Body of pancreas (tissue), 4 donors: ENCODE measurements at regions not wholly inside any gene's neighbourhood (a gene's known extent, or its start where the extent isn't known, plus 50 kb on each side); places are given as distances from the start of the nearest gene placed in this dataset.

Experiments used
- ATAC-seq: fragments of 150-250 bp; one replicate; pipeline ENCODE4 v1.9.1; 2016
- DNase-seq, 4 donors: peaks; one replicate each; pipeline ENCODE4 v3.0.0-alpha.2; 2019
- H3K27ac ChIP-seq, 4 donors: fragments of 200-600 bp; sonication (generic); 1 replicate in 3 of 4; 2 replicates in 1 of 4; pipeline versions ENCODE4 v1.5.1 to v1.6.1; 2016 to 2019; ENCODE audit warnings: mild to moderate bottlenecking in 1 of 4, mixed read lengths in 1 of 4, moderate library complexity in 1 of 4
- H3K27me3 ChIP-seq, 2 donors: fragments of 200-600 bp; sonication (generic); one replicate each; pipeline ENCODE4 v1.6.0; 2016; ENCODE audit warnings: mild to moderate bottlenecking in 1 of 2
- H3K36me3 ChIP-seq, 2 donors: fragments of 200-600 bp; sonication (generic); replicated peaks in 1 of 2; 2 replicates each; pipeline ENCODE4 v1.5.1; 2016; ENCODE audit warnings: low read depth in 2 of 2; ENCODE audit not compliant: insufficient read depth in 1 of 2
- H3K4me1 ChIP-seq: fragments of 200-600 bp; sonication (generic); one replicate; pipeline ENCODE4 v1.6.0; 2016
- H3K4me3 ChIP-seq, 2 donors: fragments of 200-600 bp; sonication (generic); 1 replicate in 1 of 2; 2 replicates in 1 of 2; pipeline ENCODE4 v1.5.1; 2016 to 2019
- H3K9me3 ChIP-seq, 3 donors: fragments of 200-600 bp; sonication (generic); 1 replicate in 2 of 3; 2 replicates in 1 of 3; pipeline ENCODE4 v1.5.1; 2016
- CTCF ChIP-seq, 7 experiments: fragments of 450-650 bp in 4 of 7; fragments of 200-600 bp in 3 of 7; sonication (generic) in 3 of 7; IDR thresholded peaks; one replicate each; pipeline ENCODE4 v1.5.1; 2016 to 2019; ENCODE audit warnings: antibody characterized with exemption in 7 of 7
- POLR2A ChIP-seq, 3 donors: fragments of 450-650 bp; IDR thresholded peaks; one replicate each; pipeline ENCODE4 v1.6.1; 2016; ENCODE audit warnings: antibody characterized with exemption in 3 of 3, mild to moderate bottlenecking in 2 of 3
- WGBS, 2 donors: methylation state at CpG; one replicate each; pipeline ENCODE4 v1.1.5; 2017; 5-methylcytosine and 5-hydroxymethylcytosine counted together
- intact Hi-C: fragments of 100-400 bp; cut with DNase I; formaldehyde crosslinking; loops from one replicate; pipeline ENCODE4 v1.15.1; 2023

- H3K27me3 ChIP-seq, result no peaks in the 10 kb centered on the region
- ATAC-seq (no peak), DNase-seq (no peak)
- H3K9me3 ChIP-seq, result no peaks in the 10 kb centered on the region
- TF ChIP-seq CTCF (IDR thresholded peaks at IDR 0.05) (no peak), POLR2A (IDR thresholded peaks at IDR 0.05) (no peak)
- H3K4me1 ChIP-seq, result no peaks in the 10 kb centered on the region
- 63 to 68% methylated on average over 6 to 16 of the region's 16 CpGs for WGBS, 2 donors
- H3K4me3 ChIP-seq, result no peak overlapping the region
- H3K36me3 ChIP-seq, result no peaks in the 10 kb centered on the region
- intact Hi-C loops, result no loop called here
- H3K27ac ChIP-seq, result no peak overlapping the region
These were observed 658.5 kb downstream of the BRD1 start for GRCh38 chr22:49169074-49169744.

DNA sequence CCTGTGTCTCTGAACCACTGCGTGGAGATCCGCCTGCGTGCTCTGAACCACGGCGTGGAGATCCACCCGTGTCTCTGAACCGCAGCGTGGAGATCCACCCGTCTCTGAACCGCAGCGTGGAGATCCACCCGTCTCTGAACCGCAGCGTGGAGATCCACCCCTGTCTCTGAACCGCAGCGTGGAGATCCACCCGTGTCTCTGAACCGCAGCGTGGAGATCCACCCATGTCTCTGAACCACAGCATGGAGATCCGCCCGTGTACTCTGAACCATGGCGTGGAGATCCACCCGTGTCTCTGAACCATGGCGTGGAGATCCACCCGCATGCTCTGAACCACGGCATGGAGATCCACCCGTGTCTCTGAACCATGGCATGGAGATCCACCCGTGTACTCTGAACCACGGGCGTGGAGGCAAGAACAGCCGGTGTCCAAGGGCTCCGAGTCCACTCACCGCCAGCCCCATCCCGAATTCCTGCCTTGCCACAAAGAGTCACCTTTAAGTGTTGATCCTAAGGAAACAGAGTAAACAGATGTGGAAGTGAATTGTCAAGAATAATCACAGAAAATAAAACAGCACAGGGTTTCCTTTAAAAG lies 659.4 kb downstream of the BRD1 start:
- intact Hi-C loops, result no loop called here
- Histone ChIP-seq H3K9me3 (no peaks in the 10 kb centered on the region), H3K27me3 (no peaks in the 10 kb centered on the region), H3K36me3 (no peaks in the 10 kb centered on the region), H3K27ac (no peak overlapping the region), H3K4me1 (no peaks in the 10 kb centered on the region), H3K4me3 (no peak overlapping the region)
- no peak for TF ChIP-seq POLR2A (IDR thresholded peaks at IDR 0.05)
- no peak for TF ChIP-seq CTCF (IDR thresholded peaks at IDR 0.05)
- DNase-seq (no peak), ATAC-seq (no peak)
- 88 to 90% methylated on average over 34 of the region's 34 CpGs for WGBS, 2 donors

DNA sequence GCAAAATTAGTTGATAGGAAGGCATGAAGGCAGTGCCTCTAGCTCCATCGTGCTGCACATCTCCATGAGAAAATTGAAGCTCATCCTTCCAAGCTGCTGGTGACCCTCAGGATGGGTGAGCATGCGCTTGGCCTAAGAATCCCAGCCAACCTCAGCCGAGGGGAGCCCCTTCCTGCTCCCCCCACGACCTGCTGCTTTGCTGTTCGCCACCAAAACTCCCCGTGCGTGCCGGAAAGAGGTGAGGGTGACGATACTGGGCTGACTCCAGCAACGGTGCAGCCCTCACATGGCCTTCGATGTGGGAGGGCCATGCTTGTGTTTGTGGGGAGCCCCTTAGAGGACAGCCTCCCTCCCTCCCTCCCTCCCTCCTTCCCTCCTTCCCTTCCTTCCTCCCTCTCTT lies 660.9 kb downstream of the BRD1 start:
- 60 to 83% methylated on average over 10 to 11 of the region's 11 CpGs for WGBS, 2 donors
- Histone ChIP-seq H3K4me3 (no peak overlapping the region), H3K9me3 (no peaks in the 10 kb centered on the region), H3K27ac (no peak overlapping the region), H3K27me3 (no peaks in the 10 kb centered on the region), H3K36me3 (no peaks in the 10 kb centered on the region), H3K4me1 (no peaks in the 10 kb centered on the region)
- DNase-seq (no peak), ATAC-seq (no peak)
- TF ChIP-seq POLR2A (IDR thresholded peaks at IDR 0.05), result no peak
- TF ChIP-seq CTCF (IDR thresholded peaks at IDR 0.05), result no peak
- intact Hi-C loops, result no loop called here

GRCh38 chr22:49166211-49166610 lies 661.5 kb downstream of the BRD1 start:
- TF ChIP-seq CTCF (IDR thresholded peaks at IDR 0.05) (no peak), POLR2A (IDR thresholded peaks at IDR 0.05) (no peak)
- intact Hi-C loops, result no loop called here
- no peak for DNase-seq
- ATAC-seq, result no peak
- no peaks in the 10 kb centered on the region for H3K36me3 ChIP-seq
- no peaks in the 10 kb centered on the region for H3K4me1 ChIP-seq
- WGBS, 2 donors, result 59 to 60% methylated on average over 12 to 13 of the region's 13 CpGs
- no peaks in the 10 kb centered on the region for H3K9me3 ChIP-seq
- no peaks in the 10 kb centered on the region for H3K27me3 ChIP-seq
- H3K27ac ChIP-seq, result no peak overlapping the region
- no peak overlapping the region for H3K4me3 ChIP-seq
